HG03097 (cell line): ENCODE measurements at regions not wholly inside any gene's neighbourhood (a gene's known extent, or its start where the extent isn't known, plus 50 kb on each side); places are given as distances from the start of the nearest gene placed in this dataset.
"Not testable (repeated sequence)": the region's sequence is repeated elsewhere in the genome, so short reads cannot be mapped to it uniquely, and the experiment has no call there.

Source experiments
- ATAC-seq: cut with Tn5 transposase; IDR thresholded peaks from one replicate; pipeline ENCODE4 v1.9.1; 2021; ENCODE audit not compliant: unreplicated experiment, low FRiP score

DNA sequence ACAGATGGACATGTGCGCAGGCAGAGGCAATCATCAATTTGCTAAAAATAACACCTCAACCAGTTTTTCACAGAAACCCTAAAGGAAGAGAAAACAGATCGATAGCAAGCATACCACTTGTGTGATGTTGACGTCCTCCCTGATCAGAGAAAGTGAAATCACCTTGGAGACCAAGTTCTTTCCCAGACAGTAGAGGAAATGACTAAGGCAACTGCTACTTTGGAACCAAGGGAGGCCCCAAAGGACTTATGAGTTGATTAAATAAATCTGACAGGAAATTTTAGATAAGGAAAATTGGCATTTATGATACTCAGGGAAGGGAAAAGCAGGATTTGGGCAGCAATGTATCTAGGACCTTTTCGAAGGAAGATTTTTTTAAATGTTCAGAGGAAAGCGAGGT is 267.1 kb upstream of the ASIC2 start:
- no peak for ATAC-seq

DNA sequence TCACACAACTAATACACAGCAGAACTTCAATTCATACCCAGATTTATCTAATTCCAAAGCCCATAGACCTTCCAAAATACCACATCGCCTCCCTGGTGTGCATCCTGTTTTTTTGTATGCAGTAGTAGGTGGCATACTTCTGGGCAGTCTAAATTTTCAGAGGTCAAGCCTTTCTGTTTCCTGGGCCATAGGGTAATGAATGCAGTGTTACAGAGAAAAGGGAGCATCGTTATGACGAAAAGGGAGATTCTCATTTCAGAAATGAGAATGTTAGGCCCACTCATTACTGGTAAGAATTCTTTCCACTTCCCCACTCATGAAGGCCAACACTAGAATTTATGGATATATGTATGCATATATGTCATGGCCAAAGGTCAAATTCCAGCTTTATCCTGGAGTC is 267.8 kb upstream of the ASIC2 start:
- ATAC-seq: no peak

DNA sequence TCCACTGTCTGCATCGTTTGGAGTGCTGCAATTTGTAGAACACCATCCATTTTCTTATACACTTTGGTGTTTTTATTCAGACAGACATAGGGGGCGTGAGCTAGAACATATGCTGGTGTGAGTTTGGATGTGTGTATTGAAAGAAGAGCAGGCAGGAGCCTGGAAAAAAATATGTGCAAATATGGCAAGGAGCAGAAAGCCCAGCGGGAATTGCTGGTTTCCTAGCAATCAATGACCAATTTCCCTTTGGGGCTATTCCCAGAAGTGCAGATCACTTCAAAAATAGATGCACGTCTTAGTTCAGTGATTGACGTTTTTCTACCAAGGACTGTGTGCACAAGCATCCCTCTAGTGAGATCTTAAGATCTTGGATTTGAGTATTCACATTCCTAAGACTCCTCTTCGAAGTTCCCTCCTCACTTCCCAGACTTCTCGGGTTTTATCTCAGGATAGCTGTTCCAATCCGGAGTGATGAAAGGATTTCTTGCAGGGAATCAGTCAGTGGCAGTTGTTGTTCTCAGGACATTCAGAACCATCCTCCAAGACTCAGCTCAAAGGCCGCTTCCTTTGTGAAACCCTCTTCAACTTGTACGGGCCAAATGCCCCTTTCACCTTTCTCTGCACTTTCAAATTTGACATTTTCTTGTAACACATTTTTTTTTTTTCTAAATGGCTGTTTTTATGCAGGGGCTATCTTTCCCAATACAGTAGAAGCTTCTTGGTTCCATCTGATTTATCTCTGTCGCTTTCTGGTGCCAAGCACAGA is 268.7 kb upstream of the ASIC2 start:
- ATAC-seq: no peak

DNA sequence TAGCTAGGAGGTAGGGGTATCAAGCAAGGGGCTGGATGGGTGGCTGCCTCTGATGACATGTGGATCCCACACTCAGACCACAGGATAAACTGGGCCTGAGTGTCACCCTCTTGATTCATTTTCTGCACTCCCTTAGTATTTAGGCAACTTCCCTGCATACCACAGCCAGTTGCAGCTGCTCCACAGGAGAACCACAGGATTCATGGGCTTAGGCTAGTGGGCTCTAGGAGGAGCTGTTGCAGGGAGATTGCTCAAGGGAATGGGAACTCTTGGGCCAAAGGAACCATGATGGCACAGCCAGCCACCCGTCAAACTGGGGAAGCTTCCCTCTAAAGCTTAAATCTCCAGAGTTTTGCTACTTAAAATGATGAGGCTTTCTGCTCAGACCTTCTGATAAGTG is 269.7 kb upstream of the ASIC2 start:
- no peak for ATAC-seq

DNA sequence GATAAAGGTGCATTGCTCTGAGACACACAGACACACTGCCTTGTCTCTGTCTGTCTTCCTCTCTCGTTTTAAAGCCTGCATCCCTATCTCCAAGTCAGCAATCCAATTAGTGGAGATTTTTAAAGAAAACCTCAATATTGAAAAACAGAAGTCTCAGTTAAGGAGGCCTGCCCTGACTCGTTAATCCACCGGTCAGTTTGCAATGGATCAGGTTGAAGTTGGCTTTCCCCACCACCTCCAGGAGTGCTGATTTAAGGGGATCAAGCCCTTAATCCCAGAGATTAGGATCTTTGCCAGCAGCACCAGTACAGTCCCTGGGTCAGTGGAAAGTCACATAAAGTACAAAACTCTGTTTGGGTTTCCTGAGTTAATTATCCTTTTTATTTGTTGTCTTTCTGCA is 271.1 kb upstream of the ASIC2 start:
- ATAC-seq: no peak

DNA sequence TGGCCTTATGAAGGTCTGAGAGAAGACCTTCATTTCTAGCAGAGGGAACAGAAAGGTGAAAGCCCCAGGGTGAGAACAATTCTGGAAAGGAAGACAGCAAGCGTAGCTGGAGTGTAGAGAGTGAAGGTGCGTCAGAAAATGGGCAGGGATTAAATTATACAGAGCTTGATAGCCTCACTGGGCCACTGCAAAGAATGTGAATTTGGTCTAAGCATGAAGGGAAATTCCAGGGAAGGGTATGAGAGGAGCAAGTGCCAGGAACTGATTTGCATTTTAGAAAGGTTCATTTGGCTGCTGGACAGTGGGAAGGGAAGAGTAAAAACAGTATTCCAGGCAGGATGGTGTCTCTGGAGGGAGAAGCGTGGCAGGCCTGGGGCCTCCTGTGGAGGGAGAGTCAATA is 274.1 kb upstream of the ASIC2 start:
- no peak for ATAC-seq

DNA sequence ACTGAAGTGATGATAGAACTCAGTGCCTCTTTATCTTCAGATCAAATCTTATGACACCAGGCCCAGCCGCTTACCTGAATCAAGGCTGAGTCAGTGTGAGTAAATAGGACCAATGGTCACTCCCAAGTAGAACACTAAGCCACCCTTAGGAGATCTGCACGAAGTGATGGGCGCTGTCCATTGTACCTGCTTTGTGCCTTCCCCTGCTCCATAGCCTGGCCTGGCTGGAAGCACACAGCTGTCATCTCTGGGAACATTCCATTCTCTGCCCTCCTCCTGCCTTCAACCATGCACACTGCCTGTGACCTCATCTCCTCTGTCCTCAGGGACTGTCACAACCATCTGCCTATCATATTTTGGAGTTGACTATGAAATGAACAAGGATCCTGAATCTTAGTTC is 279.5 kb upstream of the ASIC2 start:
- ATAC-seq: no peak

DNA sequence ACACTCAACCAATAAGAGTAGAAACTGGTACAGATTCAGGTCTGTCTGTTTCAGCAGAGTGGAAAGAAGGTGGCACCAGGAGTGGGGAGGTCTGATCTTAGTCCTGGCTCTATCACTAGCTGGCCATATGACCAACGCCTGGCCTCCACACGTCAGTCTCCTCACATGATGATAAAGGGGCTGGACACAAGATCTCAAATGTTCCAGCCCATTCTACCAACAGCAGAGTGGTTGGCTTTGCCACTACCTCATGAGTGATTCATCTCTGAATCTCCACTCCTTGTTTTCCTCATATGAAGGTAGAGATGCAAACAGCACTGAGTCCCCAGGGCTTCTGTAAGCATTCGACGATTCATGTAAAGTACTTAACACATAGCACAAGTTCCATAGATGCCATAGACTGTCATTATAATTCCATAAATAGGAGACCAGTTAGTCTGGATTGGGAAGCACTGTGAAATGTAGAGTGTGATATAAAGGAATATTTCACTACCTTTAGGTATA is 281.9 kb upstream of the ASIC2 start:
- no peak for ATAC-seq

DNA sequence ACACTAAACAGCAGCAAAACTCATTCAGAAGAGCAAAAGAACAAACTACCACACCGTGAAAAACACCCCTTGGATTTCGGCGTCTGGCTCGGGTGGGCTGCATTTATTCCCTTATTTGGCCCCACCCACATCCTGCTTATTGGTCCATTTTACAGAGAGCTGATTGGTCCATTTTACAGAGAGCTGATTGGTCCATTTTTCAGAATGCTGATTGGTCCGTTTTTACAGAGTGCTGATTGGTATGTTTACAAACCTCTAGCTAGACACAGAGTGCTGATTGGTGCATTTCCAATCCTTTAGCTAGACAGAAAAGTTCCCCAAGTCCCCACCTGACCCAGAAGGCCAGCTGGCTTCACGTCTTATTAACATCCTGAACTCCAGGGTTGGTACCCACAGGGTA is 286.6 kb upstream of the ASIC2 start:
- not testable (repeated sequence) for ATAC-seq

DNA sequence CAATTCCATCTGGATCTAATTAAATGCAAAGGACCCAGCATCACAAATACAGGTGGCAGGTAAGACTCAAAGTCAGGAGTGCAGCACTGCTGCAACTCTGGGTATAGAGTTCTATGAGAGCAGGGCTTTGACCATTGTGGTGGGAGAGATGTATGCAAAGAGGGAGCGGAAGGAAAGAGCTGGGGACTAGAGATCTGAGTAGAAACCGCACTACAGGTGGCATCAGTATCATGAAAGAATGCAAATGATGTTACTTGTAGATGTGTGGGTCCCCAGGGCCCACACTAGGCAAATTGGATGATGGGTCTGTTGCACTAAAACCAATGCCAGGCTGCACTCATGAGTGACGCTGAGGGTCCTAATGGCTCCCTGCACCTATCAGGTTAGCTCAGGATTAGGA is 287.1 kb upstream of the ASIC2 start:
- no peak for ATAC-seq

DNA sequence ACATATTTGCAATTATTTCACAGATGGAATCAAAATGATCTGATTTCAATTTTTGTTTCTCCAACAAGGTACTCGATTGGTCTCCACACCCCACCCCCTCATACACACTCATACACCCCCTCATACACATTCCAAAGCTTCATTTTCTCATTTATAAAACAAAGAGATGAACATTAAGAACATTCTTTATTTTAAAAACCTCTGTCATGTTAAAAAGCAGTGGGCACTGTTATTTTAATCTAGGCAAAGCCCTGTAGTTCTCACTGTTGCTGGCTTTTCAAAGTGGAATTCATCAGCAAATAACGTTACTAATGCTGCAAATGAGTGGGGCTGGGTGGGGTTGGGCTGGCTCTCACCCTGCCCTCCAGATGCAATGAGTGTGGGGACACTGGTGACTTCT is 289.6 kb upstream of the ASIC2 start:
- ATAC-seq: no peak

DNA sequence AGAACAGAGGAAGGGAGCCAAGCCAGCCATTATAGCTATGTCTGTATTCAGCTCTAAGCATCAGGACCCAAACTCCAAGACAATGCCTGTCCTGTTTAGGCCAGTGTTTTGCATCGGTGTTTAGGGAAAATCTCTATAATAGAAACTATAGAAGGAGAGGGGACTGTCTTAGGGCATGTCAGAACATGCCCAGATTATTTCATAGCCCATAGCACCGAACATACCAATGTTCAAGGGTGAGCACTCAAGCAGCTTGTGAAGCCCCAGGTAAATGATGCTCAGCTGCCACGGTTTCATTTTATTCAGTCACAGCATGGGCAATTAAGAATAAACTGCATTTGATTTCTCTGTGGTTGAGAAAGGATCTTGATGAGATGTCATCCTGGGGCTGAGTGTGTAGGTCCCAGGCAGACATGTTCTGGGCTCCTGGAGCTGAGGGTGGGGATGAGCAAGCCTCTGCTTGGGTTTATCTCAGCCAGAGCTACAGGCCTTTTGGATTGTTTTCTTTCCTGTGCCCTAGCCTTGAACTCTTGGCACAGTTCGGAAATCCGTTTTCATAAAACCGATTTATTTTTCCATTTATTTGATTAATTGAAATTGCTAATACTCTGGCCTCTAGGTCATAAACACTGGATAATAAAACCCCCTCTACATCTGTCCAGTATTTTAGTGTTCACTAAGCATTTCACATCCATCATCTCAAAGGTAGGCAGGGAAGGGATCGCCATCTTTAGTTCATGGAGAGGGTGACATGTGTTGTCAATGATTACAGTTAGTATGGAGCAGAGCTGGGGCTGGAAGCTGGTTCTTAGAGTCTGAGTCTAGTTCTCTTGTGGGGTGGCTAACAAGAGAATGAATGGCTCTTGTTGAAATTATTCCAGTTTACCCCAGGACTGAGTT is 290.7 kb upstream of the ASIC2 start:
- no peak for ATAC-seq

DNA sequence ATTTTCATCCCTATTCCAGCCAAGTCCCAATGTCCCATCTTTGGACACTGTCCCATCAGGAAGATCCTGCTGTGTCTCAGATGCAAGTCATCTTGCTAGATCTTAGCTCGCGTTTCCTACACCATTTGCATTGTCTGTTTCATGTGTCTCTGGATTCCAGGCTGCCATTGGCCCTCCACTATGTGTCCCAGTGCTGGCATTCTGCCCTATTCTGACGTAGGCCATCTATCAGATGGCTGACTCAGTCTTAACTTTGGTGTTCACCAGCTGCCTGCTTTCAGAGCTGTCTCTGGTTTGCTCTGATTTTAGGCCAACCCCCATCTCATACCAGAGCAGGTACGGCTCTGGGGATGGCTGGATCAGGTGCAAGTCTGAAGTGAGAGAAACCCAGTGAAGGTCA is 300.9 kb upstream of the ASIC2 start:
- ATAC-seq: no peak

DNA sequence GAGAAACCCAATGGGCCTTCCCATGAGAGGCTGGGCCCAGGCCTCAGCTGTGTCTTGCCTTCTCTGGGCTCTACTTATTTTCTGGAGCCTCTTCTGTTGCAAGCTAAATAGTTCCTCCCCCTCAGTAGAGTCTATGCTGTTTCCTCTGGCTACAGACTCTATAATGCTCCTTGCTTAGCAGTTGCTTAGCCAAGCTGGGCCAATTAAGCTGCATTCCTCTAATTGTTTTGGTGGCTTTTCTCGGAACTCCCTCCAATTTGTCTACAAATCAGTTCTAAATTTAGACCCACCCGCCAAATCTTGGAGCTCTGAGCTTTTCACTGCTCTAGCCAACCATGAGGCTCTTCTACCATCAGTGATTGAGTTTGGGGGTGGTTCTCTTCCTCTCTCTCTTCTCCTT is 302.7 kb upstream of the ASIC2 start:
- no peak for ATAC-seq

DNA sequence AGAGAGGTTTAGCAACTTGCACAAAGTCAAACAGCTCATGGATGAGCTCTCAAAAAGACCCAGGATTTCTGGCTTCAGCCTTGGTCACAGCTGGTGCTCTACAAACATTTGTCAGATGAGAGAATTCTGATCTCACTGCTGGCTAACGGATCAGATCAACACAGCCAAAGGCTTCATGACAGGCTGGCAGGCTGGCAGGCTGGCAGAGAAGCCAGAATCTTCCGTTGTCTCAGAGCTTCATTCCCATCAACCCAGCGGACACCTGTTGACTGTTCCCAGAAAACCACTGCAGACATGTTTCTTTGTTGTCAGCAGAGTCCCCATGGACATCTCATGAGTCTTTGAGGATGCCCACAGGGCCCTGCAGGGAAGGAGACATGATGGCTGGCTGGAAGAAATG is 303.8 kb upstream of the ASIC2 start:
- ATAC-seq: no peak

DNA sequence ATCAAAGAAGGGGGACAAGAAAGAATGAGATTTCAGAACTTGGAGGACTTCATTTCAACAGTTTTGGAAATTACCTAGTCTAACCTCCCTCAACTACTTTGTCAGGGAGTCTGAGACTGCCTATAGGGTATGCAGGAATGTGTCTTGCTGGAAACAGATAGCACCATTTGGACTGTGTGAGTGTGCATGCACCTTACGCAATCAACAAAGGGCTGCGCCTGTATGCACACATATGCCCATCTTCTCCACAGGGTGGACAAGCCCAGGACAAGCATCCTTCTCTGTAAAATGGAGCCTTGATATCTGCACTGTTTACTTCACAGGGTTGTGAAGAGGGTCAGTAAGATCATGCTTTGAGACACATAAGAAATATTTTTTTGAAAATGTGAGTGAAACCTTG is 305.7 kb upstream of the ASIC2 start:
- ATAC-seq: no peak

DNA sequence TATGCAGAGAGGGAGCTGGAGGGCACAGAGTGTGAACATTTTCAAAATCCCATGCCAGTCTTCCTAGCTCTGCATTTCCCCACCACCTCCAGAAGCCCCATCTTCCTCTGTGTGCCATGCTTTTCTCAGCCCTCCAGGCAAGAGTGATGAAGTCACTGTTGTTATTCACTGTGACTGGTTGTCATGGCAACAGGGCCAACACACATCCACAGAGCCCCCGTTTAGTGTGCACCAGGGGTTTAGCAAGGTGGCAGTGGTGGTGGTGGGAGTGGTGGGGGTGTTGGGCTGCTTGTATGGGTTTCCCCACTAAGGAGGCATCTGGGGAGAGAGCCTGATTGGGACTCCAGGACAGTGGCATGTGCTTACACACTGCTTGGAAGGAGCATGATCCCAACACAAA is 309.9 kb upstream of the ASIC2 start:
- no peak for ATAC-seq

DNA sequence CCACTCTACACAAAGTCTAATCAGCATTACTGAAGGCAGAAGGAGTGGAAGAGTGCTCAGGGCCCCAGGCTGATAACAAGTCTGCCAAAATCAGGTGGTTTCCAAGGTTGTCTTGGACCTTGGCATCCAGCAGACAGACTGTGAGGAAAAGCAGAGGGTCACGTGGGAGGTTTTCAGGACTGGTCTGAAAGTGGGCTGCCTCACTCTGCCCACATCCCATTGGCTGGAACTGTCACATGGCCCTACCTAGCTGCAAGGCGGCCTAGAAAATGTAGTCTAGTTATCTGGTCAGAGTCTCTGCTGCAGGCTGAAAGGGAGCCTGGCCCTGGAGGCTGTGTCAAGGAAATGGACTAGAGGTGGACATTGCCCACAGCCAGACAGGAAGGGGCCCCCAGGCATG is 310.7 kb upstream of the ASIC2 start:
- no peak for ATAC-seq

DNA sequence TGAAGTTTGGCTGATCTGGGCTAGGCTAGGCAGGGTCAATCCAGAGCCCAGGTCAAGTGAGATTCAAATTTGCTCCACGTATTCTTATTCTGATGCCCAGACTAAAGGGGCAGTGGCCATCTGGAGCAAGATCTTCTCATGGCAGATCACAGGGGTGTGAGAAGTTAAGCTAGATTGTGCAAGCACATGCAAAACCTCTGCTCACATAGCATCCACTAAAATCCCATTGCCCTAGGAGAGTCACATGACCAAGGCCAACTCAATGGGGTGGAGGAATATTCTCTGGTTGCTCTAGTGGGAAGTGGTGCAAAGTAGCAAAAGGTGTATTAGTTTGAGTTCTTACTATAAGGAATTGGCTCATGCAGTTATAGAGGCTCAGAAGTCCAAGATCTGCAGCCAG is 318.4 kb upstream of the ASIC2 start:
- no peak for ATAC-seq

DNA sequence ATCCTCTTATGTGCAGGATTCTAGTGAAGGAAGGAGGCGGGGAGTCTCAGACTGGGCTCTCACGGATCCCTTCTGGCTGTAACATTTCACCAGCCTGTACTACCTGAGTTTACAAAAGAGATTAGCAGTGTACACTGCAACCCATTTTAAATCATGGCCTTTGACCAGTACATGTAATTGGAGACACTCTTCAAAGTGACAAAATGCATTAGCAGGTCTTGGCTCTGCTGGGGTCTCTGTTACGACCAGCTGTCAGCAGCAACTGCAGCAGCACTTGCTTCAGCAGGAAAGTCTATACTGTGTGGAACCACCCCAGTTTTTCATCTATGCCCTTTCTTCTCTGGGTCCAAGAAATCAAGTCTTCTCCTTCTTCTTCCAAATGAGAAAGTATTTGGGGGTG is 322.8 kb upstream of the ASIC2 start:
- ATAC-seq: no peak

DNA sequence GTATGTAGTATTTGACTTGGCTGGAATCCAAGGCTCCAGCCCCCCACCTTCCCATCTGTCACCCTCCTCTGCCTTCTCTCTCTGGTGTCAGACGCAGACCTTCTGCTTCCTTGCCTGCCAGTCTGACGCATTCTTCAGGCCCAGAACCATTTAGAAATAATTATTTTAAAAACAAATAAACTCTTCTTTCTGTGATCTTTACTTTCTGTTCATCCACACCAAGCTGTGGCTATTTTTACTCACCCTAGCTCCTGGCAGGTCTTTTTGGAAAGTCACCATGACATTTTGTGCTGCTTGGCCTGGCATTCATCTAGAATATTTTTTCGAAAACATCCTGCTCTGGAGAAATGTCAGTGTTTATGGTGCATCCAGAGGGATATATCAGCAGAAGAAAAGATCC is 330.7 kb upstream of the ASIC2 start:
- ATAC-seq: no peak
